SK-N-SH (cell line): ENCODE measurements at regions not wholly inside any gene's neighbourhood (a gene's known extent, or its start where the extent isn't known, plus 50 kb on each side); places are given as distances from the start of the nearest gene placed in this dataset.

Source experiments
- CTCF ChIA-PET: fragments of 300-600, 350-600 bp; formaldehyde crosslinking; extraction: SDS; loops from one replicate; lab custom pipeline; 2021; lab: Yijun Ruan, JAX
- POLR2A ChIA-PET: fragments of 350-600 bp; sonication (Branson Sonifier 250); formaldehyde crosslinking; extraction: SDS; loops from one replicate; lab custom pipeline; 2020; ENCODE audit warnings: antibody characterized with exemption, inconsistent platforms; lab: Yijun Ruan, JAX
- DNase-seq: peaks from one replicate; pipeline ENCODE4 v3.0.0; 2012
- H2AFZ ChIP-seq: fragments of 200-600 bp; sonication (generic); 2 replicates; pipeline ENCODE4 v1.8.1; 2016; ENCODE audit warnings: antibody characterized with exemption, mild to moderate bottlenecking, low read depth
- H3F3A ChIP-seq: fragments of 200-600 bp; sonication (generic); replicated peaks from 2 replicates; pipeline ENCODE3; 2016; ENCODE audit warnings: antibody characterized with exemption, mild to moderate bottlenecking; ENCODE audit not compliant: insufficient read depth
- H3K27ac ChIP-seq, 2 experiments: fragments of 200-500 bp in 1 of 2; fragments of 200-600 bp in 1 of 2; sonication (Bioruptor generic) in 1 of 2; sonication (generic), shearing (Covaris generic) in 1 of 2; 2 replicates each; pipeline versions ENCODE4 v1.5.1 to v1.6.1; 2014 to 2016; ENCODE audit warnings: low read depth in 2 of 2, inconsistent platforms in 1 of 2, low read length in 1 of 2, mild to moderate bottlenecking in 1 of 2, mixed read lengths in 1 of 2
- H3K27me3 ChIP-seq: fragments of 200-600 bp; sonication (generic), shearing (Covaris generic); 2 replicates; pipeline ENCODE4 v1.6.1; 2016; ENCODE audit warnings: mixed run types; ENCODE audit not compliant: insufficient read depth
- H3K36me3 ChIP-seq, 2 experiments: fragments of 200-500 bp in 1 of 2; fragments of 200-600 bp in 1 of 2; sonication (Bioruptor generic) in 1 of 2; sonication (generic) in 1 of 2; replicated peaks in 1 of 2; 2 replicates each; pipeline versions ENCODE3 to v1.5.1; 2014 to 2016; ENCODE audit warnings: low read length in 1 of 2, mild to moderate bottlenecking in 1 of 2; ENCODE audit not compliant: insufficient read depth in 2 of 2, control insufficient read depth in 1 of 2
- H3K4me1 ChIP-seq, 2 experiments: fragments of 200-500 bp in 1 of 2; fragments of 200-600 bp in 1 of 2; sonication (Bioruptor generic) in 1 of 2; sonication (generic), shearing (Covaris generic) in 1 of 2; 2 replicates each; pipeline versions ENCODE4 v1.5.1 to v1.6.1; 2014 to 2016; ENCODE audit warnings: low read depth in 1 of 2, low read length in 1 of 2, mixed run types in 1 of 2; ENCODE audit not compliant: insufficient read depth in 2 of 2, control insufficient read depth in 1 of 2
- H3K4me2 ChIP-seq: fragments of 200-600 bp; sonication (generic), shearing (Covaris generic); 2 replicates; pipeline ENCODE4 v1.6.1; 2017; ENCODE audit warnings: mixed run types
- H3K4me3 ChIP-seq, 2 experiments: fragments of 200-500 bp in 1 of 2; fragments of 200-600 bp in 1 of 2; sonication (Bioruptor generic) in 1 of 2; sonication (generic), shearing (Covaris generic) in 1 of 2; 2 replicates each; pipeline versions ENCODE4 v1.5.1 to v1.8.1; 2014 to 2016; ENCODE audit warnings: low read depth in 2 of 2, inconsistent platforms in 1 of 2, low read length in 1 of 2, mild to moderate bottlenecking in 1 of 2, mixed read lengths in 1 of 2, moderate library complexity in 1 of 2
- H3K79me2 ChIP-seq: fragments of 200-600 bp; sonication (generic); 2 replicates; pipeline ENCODE4 v1.8.1; 2017; ENCODE audit warnings: mild to moderate bottlenecking; ENCODE audit not compliant: insufficient read depth
- H3K9ac ChIP-seq: fragments of 200-600 bp; sonication (generic); 2 replicates; pipeline ENCODE4 v1.6.1; 2017; ENCODE audit warnings: mixed run types
- H3K9me2 ChIP-seq: fragments of 200-600 bp; sonication (generic); 2 replicates; pipeline ENCODE4 v1.6.1; 2017; ENCODE audit warnings: mixed run types
- H3K9me3 ChIP-seq: fragments of 200-600 bp; sonication (generic); 2 replicates; pipeline ENCODE4 v1.6.1; 2017; ENCODE audit warnings: mixed run types, mild to moderate bottlenecking, moderate library complexity
- H4K20me1 ChIP-seq: fragments of 200-600 bp; sonication (generic); 2 replicates; pipeline ENCODE4 v1.6.1; 2017; ENCODE audit warnings: mild to moderate bottlenecking, mixed run types; ENCODE audit not compliant: insufficient read depth
- CHD2 ChIP-seq: fragments of 150-350 bp; IDR thresholded peaks from 2 replicates; pipeline ENCODE4 v1.6.1; 2018; ENCODE audit warnings: low read length; ENCODE audit not compliant: partially characterized antibody
- CTCF ChIP-seq: fragments of 200-600 bp; sonication (generic); IDR thresholded peaks from 2 replicates; pipeline ENCODE4 v1.6.1; 2017; ENCODE audit warnings: antibody characterized with exemption, mild to moderate bottlenecking, moderate library complexity
- EP300 ChIP-seq, 2 experiments: IDR thresholded peaks; 2 replicates each; pipeline versions ENCODE4 v1.4.0 to v1.6.1; 2012; ENCODE audit warnings: borderline replicate concordance in 1 of 2, low read depth in 1 of 2, low read length in 1 of 2
- EZH2phosphoT487 ChIP-seq: fragments of 200-600 bp; sonication (generic); IDR thresholded peaks from 2 replicates; pipeline ENCODE4 v1.6.1; 2017; ENCODE audit warnings: low read depth, mixed run types, mild to moderate bottlenecking, antibody characterized with exemption, moderate library complexity, borderline replicate concordance
- GATA2 ChIP-seq: sonication (generic); formaldehyde crosslinking; IDR thresholded peaks from 2 replicates; pipeline ENCODE4 v1.5.0; 2020; ENCODE audit warnings: mild to moderate bottlenecking, missing genetic modification reagents
- JUND ChIP-seq: IDR thresholded peaks from 2 replicates; pipeline ENCODE4 v1.4.0; 2012
- MEF2A ChIP-seq: IDR thresholded peaks from 2 replicates; pipeline ENCODE4 v1.4.0; 2012; ENCODE audit warnings: low read depth, borderline replicate concordance
- MXI1 ChIP-seq: IDR thresholded peaks from 2 replicates; pipeline ENCODE4 v1.6.1; 2012; ENCODE audit warnings: mild to moderate bottlenecking, low read depth, low read length, improper control_type of control experiment
- RCOR1 ChIP-seq: fragments of 150-350 bp; IDR thresholded peaks from 2 replicates; pipeline ENCODE4 v1.6.1; 2017; ENCODE audit warnings: antibody characterized with exemption, low read length
- REST ChIP-seq: IDR thresholded peaks from 2 replicates; pipeline ENCODE4 v1.6.1; 2012; ENCODE audit warnings: mild to moderate bottlenecking, low read depth, low read length, moderate library complexity
- RFX5 ChIP-seq: IDR thresholded peaks from 2 replicates; pipeline ENCODE4 v1.6.1; 2012; ENCODE audit warnings: mild to moderate bottlenecking, improper control_type of control experiment, low read length
- SIN3A ChIP-seq: IDR thresholded peaks from 2 replicates; pipeline ENCODE4 v1.6.1; 2012; ENCODE audit warnings: low read depth, mild to moderate bottlenecking, low read length, moderate library complexity, borderline replicate concordance
- TCF12 ChIP-seq: IDR thresholded peaks from 2 replicates; pipeline ENCODE4 v1.4.0; 2012
- ZBTB33 ChIP-seq: IDR thresholded peaks from 2 replicates; pipeline ENCODE4 v1.4.0; 2012; ENCODE audit warnings: low read depth, borderline replicate concordance
- WGBS: methylation state at CpG from one replicate; pipeline ENCODE4 v1.1.6; 2017; ENCODE audit warnings: low lambda C conversion rate; 5-methylcytosine and 5-hydroxymethylcytosine counted together

GRCh38 chr5:4022056-4022670 is 426.5 kb downstream of the IRX1 start:
- CTCF ChIA-PET, result no interaction called here
- DNase-seq, result no peak
- H2AFZ ChIP-seq, result no peak overlapping the region

More at GRCh38 chr5:4022056-4022670, 426.5 kb downstream of the IRX1 start:
- Histone ChIP-seq H3K4me1 (no peaks in the 10 kb centered on the region), H3K4me2 (no peak overlapping the region), H3F3A (no peaks in the 10 kb centered on the region), H3K9ac (no peak overlapping the region), H3K4me3 (no peak overlapping the region), H3K9me2 (no peaks in the 10 kb centered on the region), H3K27me3 (no peaks in the 10 kb centered on the region), H3K36me3 (no peaks in the 10 kb centered on the region), H3K27ac (no peak overlapping the region), H3K9me3 (no peaks in the 10 kb centered on the region), H3K79me2 (no peaks in the 10 kb centered on the region), H4K20me1 (no peaks in the 10 kb centered on the region)
- WGBS, result 2% methylated on average over 15 of the region's 19 CpGs
- POLR2A ChIA-PET, result no interaction called here
- no peak for TF ChIP-seq RFX5
- TF ChIP-seq MEF2A, result no peak
- TF ChIP-seq SIN3A, result no peak
- TF ChIP-seq CHD2, result no peak
- no peak for TF ChIP-seq REST
- no peak for TF ChIP-seq EP300 (IDR thresholded peaks at IDR 0.05; ENCODE audit: borderline replicate concordance in 1 of 2, low read depth in 1 of 2, low read length in 1 of 2)
- no peak for TF ChIP-seq TCF12
- no peak for TF ChIP-seq GATA2 (CRISPR knock-in tag)
- no peak for TF ChIP-seq MXI1
- no peak for TF ChIP-seq ZBTB33
- TF ChIP-seq RCOR1, result no peak
- no peak for TF ChIP-seq EZH2phosphoT487
- no peak for TF ChIP-seq CTCF
- TF ChIP-seq JUND, result no peak
- TF ChIP-seq, all 33 proteins: peak for 0
